SU-DHL-6 (cell line): ENCODE measurements at regions not wholly inside any gene's neighbourhood (a gene's known extent, or its start where the extent isn't known, plus 50 kb on each side); places are given as distances from the start of the nearest gene placed in this dataset.
A peak's percentile ranks its signal among the peaks of the same experiment; 100 is the strongest.

Experiments
- H2AFZ ChIP-seq: fragments of 200-600 bp; sonication (generic); 2 replicates; pipeline ENCODE4 v1.6.1; 2014; ENCODE audit warnings: low read depth, mild to moderate bottlenecking, moderate library complexity, mixed read lengths, antibody characterized with exemption, low read length; ENCODE audit not compliant: severe bottlenecking
- H3F3A ChIP-seq: fragments of 200-600 bp; shearing (Covaris generic); 2 replicates; pipeline ENCODE4 v1.6.0; 2016; ENCODE audit warnings: antibody characterized with exemption, mild to moderate bottlenecking; ENCODE audit not compliant: insufficient read depth
- H3K27ac ChIP-seq: fragments of 200-600 bp; sonication (generic); 2 replicates; pipeline ENCODE4 v1.5.1; 2016; ENCODE audit warnings: low read depth, mild to moderate bottlenecking, low read length, moderate library complexity, mixed read lengths
- H3K27me3 ChIP-seq: fragments of 200-600 bp; sonication (generic), shearing (Covaris generic); 2 replicates; pipeline ENCODE4 v1.6.0; 2014; ENCODE audit warnings: mild to moderate bottlenecking, low read length
- H3K36me3 ChIP-seq: fragments of 200-600 bp; sonication (generic); 2 replicates; pipeline ENCODE4 v1.6.1; 2014; ENCODE audit warnings: mild to moderate bottlenecking, low read length, mixed read lengths
- H3K4me2 ChIP-seq: fragments of 300-600, 200-600 bp; shearing (Covaris generic), sonication (generic); 2 replicates; pipeline ENCODE4 v1.6.0; 2014; ENCODE audit warnings: low read length, low read depth, mild to moderate bottlenecking; ENCODE audit not compliant: poor library complexity, severe bottlenecking
- H3K4me3 ChIP-seq: fragments of 200-600 bp; sonication (generic); 2 replicates; pipeline ENCODE4 v1.5.1; 2014; ENCODE audit warnings: antibody characterized with exemption, low read length, mild to moderate bottlenecking, mixed read lengths; ENCODE audit not compliant: insufficient read depth, poor library complexity, severe bottlenecking
- H3K79me2 ChIP-seq: fragments of 200-600 bp; sonication (generic); 2 replicates; pipeline ENCODE4 v1.6.1; 2014; ENCODE audit warnings: mild to moderate bottlenecking, low read length, moderate library complexity; ENCODE audit not compliant: insufficient read depth
- H3K9ac ChIP-seq: fragments of 200-600 bp; sonication (generic); 2 replicates; pipeline ENCODE4 v1.7.0; 2014; ENCODE audit warnings: mild to moderate bottlenecking, low read length
- H3K9me2 ChIP-seq: fragments of 200-600 bp; sonication (generic); replicated peaks from 2 replicates; pipeline ENCODE4 v1.6.1; 2014; ENCODE audit warnings: low read length; ENCODE audit not compliant: insufficient read depth
- H3K9me3 ChIP-seq: fragments of 200-600 bp; sonication (generic); 2 replicates; pipeline ENCODE4 v1.6.1; 2014; ENCODE audit warnings: low read length, mixed read lengths; ENCODE audit not compliant: insufficient read depth
- H4K20me1 ChIP-seq: fragments of 200-600 bp; sonication (generic); 2 replicates; pipeline ENCODE4 v1.6.1; 2014; ENCODE audit warnings: low read depth, mild to moderate bottlenecking, antibody characterized with exemption, low read length, moderate library complexity, mixed read lengths
- EZH2phosphoT487 ChIP-seq: fragments of 200-600 bp; sonication (generic), shearing (Covaris generic); conservative IDR thresholded peaks from 2 replicates; pipeline ENCODE4 v1.6.1; 2018; ENCODE audit warnings: mild to moderate bottlenecking, antibody characterized with exemption, low read length, moderate library complexity, mixed read lengths
- TF ChIP-seq, protein P1 (sequence below): fragments of 200-600 bp; sonication (generic); IDR thresholded peaks from one replicate; pipeline ENCODE4 v1.5.1; 2017; ENCODE audit warnings: antibody characterized with exemption, mild to moderate bottlenecking, low read length, moderate library complexity; ENCODE audit not compliant: insufficient read depth, poor library complexity, severe bottlenecking

DNA sequence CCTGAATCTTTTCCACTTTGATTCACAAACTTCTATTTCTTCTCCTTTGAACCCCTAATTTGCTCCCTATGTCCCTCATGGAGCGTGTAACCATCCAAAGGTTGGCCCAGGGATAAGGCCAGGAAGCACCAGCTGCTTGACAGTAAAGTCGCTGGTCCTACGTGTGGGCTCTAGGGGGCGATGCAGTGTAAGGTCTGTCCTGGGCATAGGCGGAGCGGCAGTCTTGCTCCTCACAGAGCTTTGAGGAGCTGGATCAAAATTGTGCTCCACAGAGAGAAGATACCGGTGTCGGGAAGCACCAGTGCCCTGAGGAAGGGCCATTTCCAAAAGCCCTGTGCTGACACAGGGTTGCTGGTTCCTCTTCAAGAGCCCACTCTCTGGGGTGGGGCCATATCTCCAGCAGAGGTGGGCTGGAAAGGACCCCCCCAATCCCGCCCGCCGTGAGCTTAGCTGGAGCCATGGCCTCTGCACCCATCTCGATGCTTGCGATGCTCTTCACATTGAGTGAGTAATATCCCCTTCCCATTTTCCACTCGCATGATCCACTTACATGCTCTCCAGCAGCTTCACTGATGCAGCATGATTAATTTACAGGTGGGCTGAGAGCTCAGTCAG is 49.9 kb upstream of the OR4E1 start:
- Histone ChIP-seq H2AFZ (no peak overlapping the region), H4K20me1 (no peaks in the 10 kb centered on the region), H3K4me2 (no peak overlapping the region), H3K9me2 (no peaks in the 10 kb centered on the region), H3K27me3 (no peaks in the 10 kb centered on the region), H3K27ac (no peak overlapping the region), H3K4me3 (no peak overlapping the region), H3K79me2 (no peaks in the 10 kb centered on the region), H3K9ac (no peak overlapping the region), H3K36me3 (no peaks in the 10 kb centered on the region), H3K9me3 (no peaks in the 10 kb centered on the region), H3F3A (no peaks in the 10 kb centered on the region)
- no peak for TF ChIP-seq EZH2phosphoT487
- TF ChIP-seq, protein P1, sequence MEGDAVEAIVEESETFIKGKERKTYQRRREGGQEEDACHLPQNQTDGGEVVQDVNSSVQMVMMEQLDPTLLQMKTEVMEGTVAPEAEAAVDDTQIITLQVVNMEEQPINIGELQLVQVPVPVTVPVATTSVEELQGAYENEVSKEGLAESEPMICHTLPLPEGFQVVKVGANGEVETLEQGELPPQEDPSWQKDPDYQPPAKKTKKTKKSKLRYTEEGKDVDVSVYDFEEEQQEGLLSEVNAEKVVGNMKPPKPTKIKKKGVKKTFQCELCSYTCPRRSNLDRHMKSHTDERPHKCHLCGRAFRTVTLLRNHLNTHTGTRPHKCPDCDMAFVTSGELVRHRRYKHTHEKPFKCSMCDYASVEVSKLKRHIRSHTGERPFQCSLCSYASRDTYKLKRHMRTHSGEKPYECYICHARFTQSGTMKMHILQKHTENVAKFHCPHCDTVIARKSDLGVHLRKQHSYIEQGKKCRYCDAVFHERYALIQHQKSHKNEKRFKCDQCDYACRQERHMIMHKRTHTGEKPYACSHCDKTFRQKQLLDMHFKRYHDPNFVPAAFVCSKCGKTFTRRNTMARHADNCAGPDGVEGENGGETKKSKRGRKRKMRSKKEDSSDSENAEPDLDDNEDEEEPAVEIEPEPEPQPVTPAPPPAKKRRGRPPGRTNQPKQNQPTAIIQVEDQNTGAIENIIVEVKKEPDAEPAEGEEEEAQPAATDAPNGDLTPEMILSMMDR = peak; percentile 67
